ENCODE measurements at regions not wholly inside any gene's neighbourhood (a gene's known extent, or its start where the extent isn't known, plus 50 kb on each side); places are given as distances from the start of the nearest gene placed in this dataset.

- no peaks in the 10 kb centered on the region for H3K27me3 ChIP-seq (ENCODE audit: control insufficient read depth, extremely low read depth, insufficient read depth, low read length)
- H3K4me2 ChIP-seq (ENCODE audit: control insufficient read depth, extremely low read depth, insufficient read depth, low read depth, low read length): peak overlapping the region; percentile 82
- TF ChIP-seq EZH2 (IDR thresholded peaks at IDR 0.05; ENCODE audit: low read length) (no peak), CTCF (optimal IDR thresholded peaks at IDR 0.05 in 1 of 3, IDR thresholded peaks at IDR 0.05 in 1 of 3, conservative IDR thresholded peaks at IDR 0.05 in 1 of 3; ENCODE audit: extremely low read depth in 1 of 3, insufficient read depth in 2 of 3, low read length in 3 of 3) (no peak)
- H3K4me1 ChIP-seq (ENCODE audit: control insufficient read depth, extremely low read depth, insufficient read depth, low read length): peaks cover 68% of the 10 kb centered on the region
- H3K4me3 ChIP-seq (ENCODE audit: control insufficient read depth in 2 of 3, extremely low read depth in 1 of 3, insufficient read depth in 2 of 3, low read depth in 1 of 3, low read length in 3 of 3): peak overlapping the region; percentile 20 to 68 (median 43)
- peaks cover 66% of the 10 kb centered on the region for H3K79me2 ChIP-seq (ENCODE audit: control insufficient read depth, insufficient read depth, low read length)
- H3K9ac ChIP-seq (ENCODE audit: control insufficient read depth, extremely low read depth, insufficient read depth, low read length): peak overlapping the region; percentile 62
- no peaks in the 10 kb centered on the region for H3K9me3 ChIP-seq (ENCODE audit: control insufficient read depth, low read depth, low read length)
- FAIRE-seq (peak; percentile 80), DNase-seq (ENCODE audit: low read depth, low spot score) (peak; percentile 57)
- H3K27ac ChIP-seq (ENCODE audit: control insufficient read depth, insufficient read depth, low read length): peak overlapping the region; percentile 89
- dilution Hi-C loops (cut with MboI; ENCODE audit: extremely low pct_ligation_motif_present, low sequenced_read_pairs): no loop called here
- no peak overlapping the region for H2AFZ ChIP-seq (ENCODE audit: control insufficient read depth, low read length)
- no peaks in the 10 kb centered on the region for H4K20me1 ChIP-seq (ENCODE audit: control insufficient read depth, extremely low read depth, insufficient read depth, low read length)
- H3K36me3 ChIP-seq (ENCODE audit: control insufficient read depth in 2 of 2, extremely low read depth in 1 of 2, insufficient read depth in 2 of 2, low read length in 2 of 2): peaks cover 2 to 8% of the 10 kb centered on the region in 2 experiments
- no peaks in the 10 kb centered on the region for H3K9me1 ChIP-seq (ENCODE audit: control insufficient read depth, extremely low read depth, insufficient read depth, low read length)
These were observed 66.3 kb downstream of the ARHGAP35 start for GRCh38 chr19:46927106-46927505.

- TF ChIP-seq EZH2 (IDR thresholded peaks at IDR 0.05; ENCODE audit: low read length) (no peak), CTCF (optimal IDR thresholded peaks at IDR 0.05 in 1 of 3, IDR thresholded peaks at IDR 0.05 in 1 of 3, conservative IDR thresholded peaks at IDR 0.05 in 1 of 3; ENCODE audit: extremely low read depth in 1 of 3, insufficient read depth in 2 of 3, low read length in 3 of 3) (no peak)
- Histone ChIP-seq H3K9ac (ENCODE audit: control insufficient read depth, extremely low read depth, insufficient read depth, low read length) (peak overlapping the region; percentile 62), H3K36me3 (ENCODE audit: control insufficient read depth in 2 of 2, extremely low read depth in 1 of 2, insufficient read depth in 2 of 2, low read length in 2 of 2) (peaks cover 0 to 3% of the 10 kb centered on the region in 2 experiments), H3K27ac (ENCODE audit: control insufficient read depth, insufficient read depth, low read length) (peak overlapping the region; percentile 89), H3K4me3 (ENCODE audit: control insufficient read depth in 2 of 3, extremely low read depth in 1 of 3, insufficient read depth in 2 of 3, low read depth in 1 of 3, low read length in 3 of 3) (peak overlapping the region in 2 of 3 experiments; percentile 13 to 68), H3K9me3 (ENCODE audit: control insufficient read depth, low read depth, low read length) (no peaks in the 10 kb centered on the region), H3K27me3 (ENCODE audit: control insufficient read depth, extremely low read depth, insufficient read depth, low read length) (no peaks in the 10 kb centered on the region), H3K4me2 (ENCODE audit: control insufficient read depth, extremely low read depth, insufficient read depth, low read depth, low read length) (peak overlapping the region; percentile 82), H3K79me2 (ENCODE audit: control insufficient read depth, insufficient read depth, low read length) (peaks cover 64% of the 10 kb centered on the region), H4K20me1 (ENCODE audit: control insufficient read depth, extremely low read depth, insufficient read depth, low read length) (no peaks in the 10 kb centered on the region), H3K9me1 (ENCODE audit: control insufficient read depth, extremely low read depth, insufficient read depth, low read length) (no peaks in the 10 kb centered on the region), H3K4me1 (ENCODE audit: control insufficient read depth, extremely low read depth, insufficient read depth, low read length) (peaks cover 76% of the 10 kb centered on the region), H2AFZ (ENCODE audit: control insufficient read depth, low read length) (no peak overlapping the region)
- dilution Hi-C loops (cut with MboI; ENCODE audit: extremely low pct_ligation_motif_present, low sequenced_read_pairs): no loop called here
- DNase-seq (ENCODE audit: low read depth, low spot score) (no peak), FAIRE-seq (peak; percentile 13)
These were observed 67.1 kb downstream of the ARHGAP35 start for GRCh38 chr19:46927893-46928292.

All from keratinocyte (primary cell).